ENCODE measurements at regions not wholly inside any gene's neighbourhood (a gene's known extent, or its start where the extent isn't known, plus 50 kb on each side); places are given as distances from the start of the nearest gene placed in this dataset.

- no peak for TF ChIP-seq CTCF (IDR thresholded peaks at IDR 0.05)
- TF ChIP-seq POLR2A (IDR thresholded peaks at IDR 0.05): no peak
Observed at GRCh38 chr19:28505933-28506332, 707.0 kb downstream of the UQCRFS1 start.
